HCT116 (cell line): ENCODE measurements at regions not wholly inside any gene's neighbourhood (a gene's known extent, or its start where the extent isn't known, plus 50 kb on each side); places are given as distances from the start of the nearest gene placed in this dataset.

Experiments
- EZH2 ChIP-seq: fragments of 200-600 bp; sonication (generic); IDR thresholded peaks from 2 replicates; pipeline ENCODE4 v1.6.1; 2017; ENCODE audit warnings: antibody characterized with exemption, mixed run types
- POLR2A ChIP-seq: IDR thresholded peaks from 2 replicates; pipeline ENCODE4 v1.7.0; 2011; ENCODE audit warnings: borderline replicate concordance; ENCODE audit not compliant: insufficient read depth, insufficient read length; ENCODE audit errors: extremely low read depth
- RAD21 ChIP-seq: IDR thresholded peaks from 2 replicates; pipeline ENCODE4 v1.6.1; 2012; ENCODE audit warnings: low read depth, mild to moderate bottlenecking
- REST ChIP-seq: IDR thresholded peaks from 2 replicates; pipeline ENCODE4 v1.6.1; 2012; ENCODE audit warnings: low read depth
- TCF7L2 ChIP-seq: IDR thresholded peaks from 2 replicates; pipeline ENCODE4 v1.7.0; 2011; ENCODE audit warnings: borderline replicate concordance, inconsistent platforms; ENCODE audit not compliant: insufficient read depth, insufficient read length; ENCODE audit errors: extremely low read depth
- TF ChIP-seq, protein P1 (sequence below), 3 experiments: fragments of 200-600 bp in 1 of 3; sonication (generic) in 1 of 3; IDR thresholded peaks in 2 of 3; conservative IDR thresholded peaks in 1 of 3; 2 replicates each; pipeline ENCODE4 v1.5.1; 2012 to 2017; ENCODE audit warnings: low read depth in 2 of 3, low read length in 2 of 3, antibody characterized with exemption in 1 of 3, borderline replicate concordance in 1 of 3, control low read depth in 1 of 3, mild to moderate bottlenecking in 1 of 3, mixed read lengths in 1 of 3, mixed run types in 1 of 3, moderate library complexity in 1 of 3; ENCODE audit not compliant: insufficient read depth in 1 of 3

DNA sequence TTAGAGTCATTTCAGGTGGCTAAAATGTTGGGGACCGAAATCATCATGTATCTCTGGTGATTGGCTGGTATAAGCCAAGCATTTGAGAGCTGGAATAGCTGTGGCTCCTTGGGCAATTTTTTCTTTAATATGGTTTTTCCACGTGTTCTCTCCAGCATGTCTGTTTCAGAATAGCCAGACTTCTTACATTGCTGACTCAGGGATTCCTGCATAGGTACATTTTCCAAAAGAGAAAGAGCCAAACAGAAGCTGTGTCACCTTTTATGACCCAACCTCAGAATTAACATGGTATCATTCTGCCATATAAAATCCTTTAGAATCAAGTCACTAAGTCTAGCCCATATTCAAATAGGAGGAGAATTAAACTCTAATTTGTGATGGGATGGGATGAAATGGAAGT lies 74.8 kb upstream of the TSLP start:
- TF ChIP-seq RAD21 (no peak), POLR2A (no peak), TCF7L2 (no peak), EZH2 (no peak), REST (no peak)
- TF ChIP-seq, protein P1, sequence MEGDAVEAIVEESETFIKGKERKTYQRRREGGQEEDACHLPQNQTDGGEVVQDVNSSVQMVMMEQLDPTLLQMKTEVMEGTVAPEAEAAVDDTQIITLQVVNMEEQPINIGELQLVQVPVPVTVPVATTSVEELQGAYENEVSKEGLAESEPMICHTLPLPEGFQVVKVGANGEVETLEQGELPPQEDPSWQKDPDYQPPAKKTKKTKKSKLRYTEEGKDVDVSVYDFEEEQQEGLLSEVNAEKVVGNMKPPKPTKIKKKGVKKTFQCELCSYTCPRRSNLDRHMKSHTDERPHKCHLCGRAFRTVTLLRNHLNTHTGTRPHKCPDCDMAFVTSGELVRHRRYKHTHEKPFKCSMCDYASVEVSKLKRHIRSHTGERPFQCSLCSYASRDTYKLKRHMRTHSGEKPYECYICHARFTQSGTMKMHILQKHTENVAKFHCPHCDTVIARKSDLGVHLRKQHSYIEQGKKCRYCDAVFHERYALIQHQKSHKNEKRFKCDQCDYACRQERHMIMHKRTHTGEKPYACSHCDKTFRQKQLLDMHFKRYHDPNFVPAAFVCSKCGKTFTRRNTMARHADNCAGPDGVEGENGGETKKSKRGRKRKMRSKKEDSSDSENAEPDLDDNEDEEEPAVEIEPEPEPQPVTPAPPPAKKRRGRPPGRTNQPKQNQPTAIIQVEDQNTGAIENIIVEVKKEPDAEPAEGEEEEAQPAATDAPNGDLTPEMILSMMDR (IDR thresholded peaks at IDR 0.05 in 2 of 3, conservative IDR thresholded peaks at IDR 0.05 in 1 of 3; ENCODE audit: borderline replicate concordance in 1 of 3, insufficient read depth in 1 of 3, low read depth in 2 of 3, low read length in 2 of 3) = no peak
